ENCODE measurements at regions not wholly inside any gene's neighbourhood (a gene's known extent, or its start where the extent isn't known, plus 50 kb on each side); places are given as distances from the start of the nearest gene placed in this dataset.

DNA sequence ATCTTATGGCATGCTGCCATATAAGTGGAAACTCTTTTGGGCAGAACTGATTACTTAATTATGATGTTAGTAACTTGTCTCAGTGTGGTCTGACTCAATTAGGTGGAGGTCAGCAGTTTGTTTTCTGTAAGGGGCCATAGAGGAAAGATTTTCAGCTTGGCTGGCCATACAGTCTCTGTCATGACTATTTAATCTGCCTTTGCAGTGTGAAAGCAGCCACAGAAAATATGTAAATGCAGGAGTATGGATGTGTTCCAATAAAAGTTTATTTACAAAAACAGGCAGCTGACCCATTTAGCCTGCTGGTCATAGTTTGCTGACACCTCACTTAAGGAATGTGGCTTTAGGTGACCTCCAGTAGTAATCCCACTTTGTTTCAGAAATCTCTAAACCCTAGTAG, 700.7 kb downstream of the EPM2A start:
- Mint-ChIP-seq H3K4me1 (no peaks in the 10 kb centered on the region), H3K4me3 (no peak overlapping the region), H3K36me3 (ENCODE audit: insufficient read depth in 1 of 3, low read depth in 3 of 3) (peaks cover 0 to 6% (median 0%) of the 10 kb centered on the region in 3 experiments; a peak in 3 of 7 replicates), H3K27me3 (ENCODE audit: low read depth) (no peaks in the 10 kb centered on the region), H3K27ac (no peak overlapping the region), H3K9me3 (no peaks in the 10 kb centered on the region)
- H2BK12ac ChIP-seq (ENCODE audit: insufficient read length, low read depth, low read length), result no peak overlapping the region
- no peak overlapping the region for H4K91ac ChIP-seq (ENCODE audit: insufficient read length, low read depth, low read length)
- H3T11ph ChIP-seq (ENCODE audit: low read length), result no peak overlapping the region
- no peak overlapping the region for H3K18ac ChIP-seq (ENCODE audit: insufficient read length, low read depth, low read length)
- H2AK5ac ChIP-seq (ENCODE audit: insufficient read length, low read length), result no peak overlapping the region
- no peaks in the 10 kb centered on the region for H3K79me1 ChIP-seq (ENCODE audit: insufficient read depth, low read depth, low read length, poor library complexity, severe bottlenecking)
- no peak overlapping the region for H3K4me2 ChIP-seq (ENCODE audit: insufficient read depth, insufficient read length, low read length)
- H3K14ac ChIP-seq (ENCODE audit: insufficient read depth, low read length), result no peak overlapping the region
- no peaks in the 10 kb centered on the region for H3K4me1 ChIP-seq (ENCODE audit: insufficient read depth, low read length)
- no peak overlapping the region for H2BK20ac ChIP-seq (ENCODE audit: low read depth, low read length, poor library complexity, severe bottlenecking)
- no peak overlapping the region for H4K5ac ChIP-seq (ENCODE audit: insufficient read length, low read depth, low read length)
- no peak overlapping the region for H2BK5ac ChIP-seq (ENCODE audit: insufficient read length, low read length)
- H3K79me2 ChIP-seq (ENCODE audit: insufficient read depth, low read length), result no peaks in the 10 kb centered on the region
- no peaks in the 10 kb centered on the region for H3K23me2 ChIP-seq (ENCODE audit: insufficient read length, low read depth, low read length, poor library complexity, severe bottlenecking)
- DNase-seq, result no peak
- no peak overlapping the region for H2BK120ac ChIP-seq (ENCODE audit: low read depth, low read length, poor library complexity, severe bottlenecking)
- no peak overlapping the region for H4K8ac ChIP-seq (replicated peaks; ENCODE audit: insufficient read length, low read depth, low read length)
- no peak overlapping the region for H2BK15ac ChIP-seq (ENCODE audit: low read depth, low read length)
- no peak overlapping the region for H3K27ac ChIP-seq (ENCODE audit: insufficient read length, low read depth, low read length)
- H3K9ac ChIP-seq (ENCODE audit: extremely low read depth, insufficient read length, low read length), result no peak overlapping the region
- H3K4ac ChIP-seq (ENCODE audit: low read depth, low read length), result no peak overlapping the region
- H3K27me3 ChIP-seq (ENCODE audit: insufficient read depth, low read length), result no peaks in the 10 kb centered on the region
- no peak overlapping the region for H3K23ac ChIP-seq (ENCODE audit: insufficient read length, low read depth, low read length)
- no peak overlapping the region for H2AFZ ChIP-seq (ENCODE audit: low read length)
- H3K9me3 ChIP-seq (ENCODE audit: control insufficient read depth, low read depth, low read length), result no peaks in the 10 kb centered on the region
- TF ChIP-seq CTCF (conservative IDR thresholded peaks at IDR 0.05), result no peak
- no peaks in the 10 kb centered on the region for H4K20me1 ChIP-seq (ENCODE audit: control insufficient read depth, insufficient read depth, insufficient read length)
- no peak overlapping the region for H3K56ac ChIP-seq (ENCODE audit: insufficient read length, low read depth, low read length)

Data from H9 (cell line).